ENCODE measurements at regions not wholly inside any gene's neighbourhood (a gene's known extent, or its start where the extent isn't known, plus 50 kb on each side); places are given as distances from the start of the nearest gene placed in this dataset.
"Not testable (repeated sequence)": the region's sequence is repeated elsewhere in the genome, so short reads cannot be mapped to it uniquely, and the experiment has no call there.

GRCh38 chr6:92263864-92264263 is 1155.5 kb downstream of the EPHA7 start:
- no peak for DNase-seq

GRCh38 chr6:92259171-92259570 is 1160.2 kb downstream of the EPHA7 start:
- no peak for DNase-seq

- DNase-seq, result no peak
Measured at GRCh38 chr6:92243315-92243714, 1176.0 kb downstream of the EPHA7 start.

- DNase-seq, result no peak
Measured at GRCh38 chr6:92231171-92231701, 1188.1 kb downstream of the EPHA7 start.

GRCh38 chr6:92219987-92220386 is 1199.4 kb downstream of the EPHA7 start:
- not testable (repeated sequence) for DNase-seq

GRCh38 chr6:92216717-92217116 is 1202.6 kb downstream of the EPHA7 start:
- no peak for DNase-seq

- peak; percentile 9 to 13 for DNase-seq
Measured at GRCh38 chr6:92201618-92202017, 1217.7 kb downstream of the EPHA7 start.

- DNase-seq, result no peak
Measured at GRCh38 chr6:92196325-92196724, 1223.0 kb downstream of the EPHA7 start.

- no peak for DNase-seq
Measured at GRCh38 chr6:92195796-92196195, 1223.6 kb downstream of the EPHA7 start.

- DNase-seq, result no peak
Measured at GRCh38 chr6:92188016-92188415, 1231.3 kb downstream of the EPHA7 start.

- no peak for DNase-seq
Measured at GRCh38 chr6:92184933-92185332, 1234.4 kb downstream of the EPHA7 start.

GRCh38 chr6:92181347-92181746 is 1238.0 kb downstream of the EPHA7 start:
- DNase-seq, result no peak

- DNase-seq, result no peak
Measured at GRCh38 chr6:92180090-92180489, 1239.3 kb downstream of the EPHA7 start.

GRCh38 chr6:92176666-92177065 is 1242.7 kb downstream of the EPHA7 start:
- no peak for DNase-seq

- no peak for DNase-seq
Measured at GRCh38 chr6:92174398-92175073, 1244.8 kb downstream of the EPHA7 start.

- no peak for DNase-seq
Measured at GRCh38 chr6:92169506-92169905, 1249.9 kb downstream of the EPHA7 start.

GRCh38 chr6:92166666-92167065 is 1252.7 kb downstream of the EPHA7 start:
- DNase-seq, result no peak

- DNase-seq, result no peak
Measured at GRCh38 chr6:92161953-92162352, 1257.4 kb downstream of the EPHA7 start.

- DNase-seq, result no peak
Measured at GRCh38 chr6:92160226-92160625, 1259.1 kb downstream of the EPHA7 start.

GRCh38 chr6:92159046-92159445 is 1260.3 kb downstream of the EPHA7 start:
- DNase-seq, result no peak

- no peak for DNase-seq
Measured at GRCh38 chr6:92150553-92150952, 1268.8 kb downstream of the EPHA7 start.

GRCh38 chr6:92147246-92147645 is 1272.1 kb downstream of the EPHA7 start:
- peak; percentile 17 to 72 for DNase-seq

- DNase-seq, result no peak
Measured at GRCh38 chr6:92139601-92140000, 1279.8 kb downstream of the EPHA7 start.

GRCh38 chr6:92132957-92133356 is 1286.4 kb downstream of the EPHA7 start:
- no peak for DNase-seq

GRCh38 chr6:92132457-92132856 is 1286.9 kb downstream of the EPHA7 start:
- no peak for DNase-seq
